Endodermal cell (in vitro differentiated cells): ENCODE measurements at regions not wholly inside any gene's neighbourhood (a gene's known extent, or its start where the extent isn't known, plus 50 kb on each side); places are given as distances from the start of the nearest gene placed in this dataset.

Experiments
- DNase-seq: peaks from one replicate; pipeline ENCODE4 v3.0.0-alpha.2; 2017
- H3K27ac ChIP-seq: 2 replicates; pipeline ENCODE4 v1.5.1; 2013; ENCODE audit warnings: mild to moderate bottlenecking, low read depth, low read length, moderate library complexity
- H3K27me3 ChIP-seq: 2 replicates; pipeline ENCODE4 v1.6.1; 2013; ENCODE audit warnings: mild to moderate bottlenecking, low read length, moderate library complexity; ENCODE audit not compliant: insufficient read depth, control insufficient read depth, poor library complexity, severe bottlenecking
- H3K36me3 ChIP-seq: 2 replicates; pipeline ENCODE4 v1.7.0; 2013; ENCODE audit warnings: mild to moderate bottlenecking, low read length, moderate library complexity; ENCODE audit not compliant: control insufficient read depth, insufficient read depth
- H3K4me1 ChIP-seq: one replicate; pipeline ENCODE4 v1.7.0; 2013; ENCODE audit warnings: low read length; ENCODE audit not compliant: control insufficient read depth, insufficient read depth
- H3K4me3 ChIP-seq: 2 replicates; pipeline ENCODE4 v1.5.1; 2013; ENCODE audit warnings: mild to moderate bottlenecking, low read length, moderate library complexity
- H3K9ac ChIP-seq: 2 replicates; pipeline ENCODE4 v1.6.1; 2013; ENCODE audit warnings: mild to moderate bottlenecking, low read length, moderate library complexity; ENCODE audit not compliant: poor library complexity, severe bottlenecking; ENCODE audit errors: extremely low read depth
- H3K9me3 ChIP-seq: 2 replicates; pipeline ENCODE4 v1.6.1; 2013; ENCODE audit warnings: mild to moderate bottlenecking, low read length, moderate library complexity; ENCODE audit not compliant: control insufficient read depth
- H3K27ac Mint-ChIP-seq: 2 replicates; pipeline ENCODE4 v1.8.0; 2020; ENCODE audit warnings: mixed read lengths
- H3K27me3 Mint-ChIP-seq: 2 replicates; pipeline ENCODE4 v1.8.0; 2021; ENCODE audit warnings: mild to moderate bottlenecking, mixed read lengths; ENCODE audit not compliant: insufficient read depth
- H3K36me3 Mint-ChIP-seq: 2 replicates; pipeline ENCODE4 v1.8.0; 2020; ENCODE audit warnings: low read depth, mixed read lengths
- H3K4me1 Mint-ChIP-seq: 2 replicates; pipeline ENCODE4 v1.8.0; 2020; ENCODE audit warnings: mixed read lengths
- H3K4me3 Mint-ChIP-seq: 2 replicates; pipeline ENCODE4 v1.8.0; 2020; ENCODE audit warnings: mild to moderate bottlenecking, moderate library complexity, mixed read lengths
- H3K9me3 Mint-ChIP-seq: 2 replicates; pipeline ENCODE4 v1.8.0; 2020; ENCODE audit warnings: mild to moderate bottlenecking, mixed read lengths
- WGBS, 2 experiments: methylation state at CpG; one replicate each; pipeline versions ENCODE4 v1.1.5 to v1.1.7; 2013; ENCODE audit warnings: missing lambda C conversion rate in 2 of 2, mixed read lengths in 1 of 2; ENCODE audit not compliant: insufficient coverage in 1 of 2, insufficient read length in 1 of 2; 5-methylcytosine and 5-hydroxymethylcytosine counted together
- TF ChIP-seq, protein P1 (sequence below): fragments of 200-600 bp; sonication (generic); conservative IDR thresholded peaks from 2 replicates; pipeline ENCODE4 v1.5.0; 2021; ENCODE audit warnings: antibody characterized with exemption, mild to moderate bottlenecking

DNA sequence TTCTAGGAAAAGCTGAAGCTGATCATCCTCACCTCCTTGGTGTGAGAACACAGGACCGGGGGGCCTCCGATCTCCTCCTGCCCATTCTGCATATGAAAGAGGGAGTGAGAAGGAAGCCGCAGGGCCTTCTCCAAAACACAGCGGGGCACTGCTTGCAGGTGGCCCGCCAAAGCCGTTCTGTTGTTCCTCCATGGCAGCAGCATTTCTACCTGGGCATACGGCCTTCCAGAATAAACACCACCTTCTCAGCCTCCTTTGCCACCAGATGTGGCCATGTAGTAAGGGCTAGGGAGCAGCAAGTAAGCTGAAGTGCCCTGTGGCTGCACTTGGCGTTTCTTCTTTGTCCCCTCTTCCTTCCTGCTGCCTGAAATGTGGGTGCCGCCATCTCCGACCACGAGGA is 214.9 kb downstream of the TOMM20 start:
- Mint-ChIP-seq H3K4me1 (peaks cover 27% of the 10 kb centered on the region), H3K27me3 (peaks cover 9% of the 10 kb centered on the region), H3K9me3 (no peaks in the 10 kb centered on the region), H3K36me3 (no peaks in the 10 kb centered on the region), H3K27ac (no peak overlapping the region), H3K4me3 (no peak overlapping the region)
- Histone ChIP-seq H3K4me3 (no peak overlapping the region), H3K36me3 (no peaks in the 10 kb centered on the region), H3K9ac (no peak overlapping the region), H3K27me3 (no peaks in the 10 kb centered on the region), H3K9me3 (no peaks in the 10 kb centered on the region), H3K27ac (no peak overlapping the region), H3K4me1 (peaks cover 2% of the 10 kb centered on the region)
- TF ChIP-seq, protein P1, sequence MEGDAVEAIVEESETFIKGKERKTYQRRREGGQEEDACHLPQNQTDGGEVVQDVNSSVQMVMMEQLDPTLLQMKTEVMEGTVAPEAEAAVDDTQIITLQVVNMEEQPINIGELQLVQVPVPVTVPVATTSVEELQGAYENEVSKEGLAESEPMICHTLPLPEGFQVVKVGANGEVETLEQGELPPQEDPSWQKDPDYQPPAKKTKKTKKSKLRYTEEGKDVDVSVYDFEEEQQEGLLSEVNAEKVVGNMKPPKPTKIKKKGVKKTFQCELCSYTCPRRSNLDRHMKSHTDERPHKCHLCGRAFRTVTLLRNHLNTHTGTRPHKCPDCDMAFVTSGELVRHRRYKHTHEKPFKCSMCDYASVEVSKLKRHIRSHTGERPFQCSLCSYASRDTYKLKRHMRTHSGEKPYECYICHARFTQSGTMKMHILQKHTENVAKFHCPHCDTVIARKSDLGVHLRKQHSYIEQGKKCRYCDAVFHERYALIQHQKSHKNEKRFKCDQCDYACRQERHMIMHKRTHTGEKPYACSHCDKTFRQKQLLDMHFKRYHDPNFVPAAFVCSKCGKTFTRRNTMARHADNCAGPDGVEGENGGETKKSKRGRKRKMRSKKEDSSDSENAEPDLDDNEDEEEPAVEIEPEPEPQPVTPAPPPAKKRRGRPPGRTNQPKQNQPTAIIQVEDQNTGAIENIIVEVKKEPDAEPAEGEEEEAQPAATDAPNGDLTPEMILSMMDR: no peak
- 71 to 73% methylated on average over 5 to 11 of the region's 11 CpGs for WGBS, 2 experiments
- peak; percentile 72 for DNase-seq

DNA sequence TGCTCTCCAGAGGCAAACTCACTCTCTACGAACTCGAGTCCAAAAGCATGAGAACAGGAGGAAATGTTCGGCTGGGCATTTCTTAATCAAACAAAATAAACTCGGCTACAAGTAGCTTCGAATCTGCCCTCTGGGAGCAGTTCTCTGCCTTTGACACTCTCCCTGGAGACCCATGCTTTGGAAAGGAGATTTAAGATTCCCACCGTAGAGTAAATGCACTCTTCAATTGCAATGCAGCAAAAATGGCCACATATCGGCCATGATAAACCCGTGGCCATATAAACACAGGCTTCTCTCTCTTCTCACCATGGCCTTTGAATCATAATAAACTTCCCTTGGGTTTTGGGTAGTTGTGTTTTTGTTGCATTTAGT is 215.4 kb downstream of the TOMM20 start:
- no peaks in the 10 kb centered on the region for H3K36me3 ChIP-seq
- H3K4me3 ChIP-seq: no peak overlapping the region
- 79 to 89% methylated on average over 5 to 7 of the region's 8 CpGs for WGBS, 2 experiments
- TF ChIP-seq, protein P1: no peak
- Mint-ChIP-seq H3K4me3 (no peak overlapping the region), H3K4me1 (peaks cover 24% of the 10 kb centered on the region), H3K27me3 (peaks cover 9% of the 10 kb centered on the region), H3K36me3 (no peaks in the 10 kb centered on the region), H3K27ac (no peak overlapping the region), H3K9me3 (no peaks in the 10 kb centered on the region)
- no peak for DNase-seq
- no peaks in the 10 kb centered on the region for H3K27me3 ChIP-seq
- H3K9me3 ChIP-seq: no peaks in the 10 kb centered on the region
- H3K4me1 ChIP-seq: peaks cover under 1% of the 10 kb centered on the region
- no peak overlapping the region for H3K27ac ChIP-seq
- no peak overlapping the region for H3K9ac ChIP-seq

DNA sequence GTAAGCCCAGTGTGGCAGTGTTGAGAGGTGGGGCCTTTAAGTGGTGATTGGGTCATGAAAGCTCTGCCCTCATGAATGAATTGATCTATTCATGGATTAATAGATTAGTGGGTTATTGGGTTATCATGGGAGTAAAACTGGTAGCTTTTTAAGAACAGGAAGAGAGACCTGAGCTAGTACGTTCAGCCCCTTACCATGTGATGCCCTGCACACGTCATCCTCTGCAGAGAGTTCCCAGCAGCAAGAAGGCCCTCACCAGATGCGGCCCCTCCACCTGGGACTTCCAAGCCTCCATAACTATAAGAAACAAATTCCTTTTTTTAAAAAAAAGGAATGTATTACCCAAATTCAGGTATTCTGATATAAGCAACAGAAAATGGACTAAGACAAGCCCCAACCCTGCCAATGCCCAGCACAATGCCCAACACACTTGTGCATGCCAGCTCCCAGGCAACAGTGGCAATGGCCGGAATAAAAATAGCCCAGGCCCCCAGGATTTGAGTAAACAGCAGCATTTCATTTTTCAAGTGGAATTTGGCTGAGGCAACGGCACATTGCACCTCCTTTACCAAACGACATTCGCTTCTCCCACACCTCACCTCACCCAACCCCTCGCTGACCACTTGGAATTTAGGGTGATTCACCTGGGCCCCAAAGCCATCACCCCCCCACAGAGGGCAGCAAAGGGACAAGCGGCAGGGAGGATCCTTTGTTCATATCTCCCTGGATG is 215.9 kb downstream of the TOMM20 start:
- no peak overlapping the region for H3K27ac ChIP-seq
- Mint-ChIP-seq H3K9me3 (no peaks in the 10 kb centered on the region), H3K4me3 (no peak overlapping the region), H3K27me3 (peaks cover 9% of the 10 kb centered on the region), H3K36me3 (no peaks in the 10 kb centered on the region), H3K27ac (no peak overlapping the region), H3K4me1 (peaks cover 25% of the 10 kb centered on the region)
- no peak overlapping the region for H3K4me3 ChIP-seq
- WGBS, 2 experiments: 85 to 87% methylated on average over 6 to 9 of the region's 9 CpGs
- TF ChIP-seq, protein P1: peak; percentile 30
- no peak overlapping the region for H3K9ac ChIP-seq
- H3K4me1 ChIP-seq: no peaks in the 10 kb centered on the region
- no peaks in the 10 kb centered on the region for H3K9me3 ChIP-seq
- no peaks in the 10 kb centered on the region for H3K27me3 ChIP-seq
- no peaks in the 10 kb centered on the region for H3K36me3 ChIP-seq
- DNase-seq: peak; percentile 72
